ENCODE measurements at regions not wholly inside any gene's neighbourhood (a gene's known extent, or its start where the extent isn't known, plus 50 kb on each side); places are given as distances from the start of the nearest gene placed in this dataset.

- no peak for TF ChIP-seq CTCF (conservative IDR thresholded peaks at IDR 0.05)
Measured at GRCh38 chr9:108430655-108431054, 425.1 kb downstream of the ACTL7B start.

More at GRCh38 chr9:108430655-108431054, 425.1 kb downstream of the ACTL7B start:
- Histone ChIP-seq H2BK12ac (ENCODE audit: insufficient read length, low read depth, low read length) (no peak overlapping the region), H3K27me3 (ENCODE audit: insufficient read depth, low read length) (no peaks in the 10 kb centered on the region), H3K4me2 (ENCODE audit: insufficient read depth, insufficient read length, low read length) (no peak overlapping the region), H4K20me1 (ENCODE audit: control insufficient read depth, insufficient read depth, insufficient read length) (no peaks in the 10 kb centered on the region), H3T11ph (ENCODE audit: low read length) (no peak overlapping the region), H2BK15ac (ENCODE audit: low read depth, low read length) (no peak overlapping the region), H3K79me2 (ENCODE audit: insufficient read depth, low read length) (no peaks in the 10 kb centered on the region), H3K79me1 (ENCODE audit: insufficient read depth, low read depth, low read length, poor library complexity, severe bottlenecking) (no peaks in the 10 kb centered on the region), H3K27ac (ENCODE audit: insufficient read length, low read depth, low read length) (no peak overlapping the region), H3K9me3 (ENCODE audit: control insufficient read depth, low read depth, low read length) (no peaks in the 10 kb centered on the region), H3K9ac (ENCODE audit: extremely low read depth, insufficient read length, low read length) (no peak overlapping the region), H3K18ac (ENCODE audit: insufficient read length, low read depth, low read length) (no peak overlapping the region), H2AFZ (ENCODE audit: low read length) (no peak overlapping the region), H3K4ac (ENCODE audit: low read depth, low read length) (no peak overlapping the region), H3K23me2 (ENCODE audit: insufficient read length, low read depth, low read length, poor library complexity, severe bottlenecking) (no peaks in the 10 kb centered on the region), H2BK5ac (ENCODE audit: insufficient read length, low read length) (no peak overlapping the region), H3K23ac (ENCODE audit: insufficient read length, low read depth, low read length) (no peak overlapping the region), H2BK120ac (ENCODE audit: low read depth, low read length, poor library complexity, severe bottlenecking) (no peak overlapping the region), H4K91ac (ENCODE audit: insufficient read length, low read depth, low read length) (no peak overlapping the region), H4K5ac (ENCODE audit: insufficient read length, low read depth, low read length) (no peak overlapping the region), H4K8ac (replicated peaks; ENCODE audit: insufficient read length, low read depth, low read length) (no peak overlapping the region), H3K4me1 (ENCODE audit: insufficient read depth, low read length) (no peaks in the 10 kb centered on the region), H2BK20ac (ENCODE audit: low read depth, low read length, poor library complexity, severe bottlenecking) (no peak overlapping the region), H3K14ac (ENCODE audit: insufficient read depth, low read length) (no peak overlapping the region), H2AK5ac (ENCODE audit: insufficient read length, low read length) (no peak overlapping the region), H3K56ac (ENCODE audit: insufficient read length, low read depth, low read length) (no peak overlapping the region)
- H3K4me1 Mint-ChIP-seq = no peaks in the 10 kb centered on the region
- peaks cover 8 to 9% of the 10 kb centered on the region in 2 experiments for H3K9me3 Mint-ChIP-seq
- H3K36me3 Mint-ChIP-seq (ENCODE audit: insufficient read depth in 1 of 3, low read depth in 3 of 3) = peaks cover 0 to 9% (median 3%) of the 10 kb centered on the region in 3 experiments; a peak in 2 of 7 replicates
- no peak overlapping the region for H3K27ac Mint-ChIP-seq
- no peak overlapping the region for H3K4me3 Mint-ChIP-seq
- H3K27me3 Mint-ChIP-seq (ENCODE audit: low read depth) = no peaks in the 10 kb centered on the region
- WGBS (ENCODE audit: extremely low coverage, insufficient read length, low lambda C conversion rate) = no CpG with 5 or more reads among the region's 2 CpGs
- no peak for DNase-seq
